HAP-1 (cell line): ENCODE measurements at regions not wholly inside any gene's neighbourhood (a gene's known extent, or its start where the extent isn't known, plus 50 kb on each side); places are given as distances from the start of the nearest gene placed in this dataset.
A peak's percentile ranks its signal among the peaks of the same experiment; 100 is the strongest.

ENCODE experiments used
- DNase-seq, 2 experiments: peaks; one replicate each; pipeline ENCODE4 v3.0.0-alpha.2; 2016 to 2020; ENCODE audit warnings: low spot score in 2 of 2
- H3K27me3 ChIP-seq: fragments of 250-450 bp; sonication (Bioruptor Pico); 2 replicates; pipeline ENCODE4 v1.5.1; 2020; ENCODE audit warnings: low read depth, mild to moderate bottlenecking, moderate library complexity
- H3K36me3 ChIP-seq: fragments of 250-450 bp; sonication (Bioruptor Pico); replicated peaks from 2 replicates; pipeline ENCODE4 v1.5.1; 2020; ENCODE audit warnings: mild to moderate bottlenecking
- H3K4me1 ChIP-seq: fragments of 250-450 bp; sonication (Bioruptor Pico); 2 replicates; pipeline ENCODE4 v1.5.1; 2020; ENCODE audit warnings: mild to moderate bottlenecking
- H3K4me3 ChIP-seq: fragments of 250-450 bp; sonication (Bioruptor Pico); 2 replicates; pipeline ENCODE4 v1.5.1; 2020; ENCODE audit warnings: mild to moderate bottlenecking, moderate library complexity
- H3K9me3 ChIP-seq: fragments of 250-450 bp; sonication (Bioruptor Pico); 2 replicates; pipeline ENCODE4 v1.5.1; 2020; ENCODE audit warnings: mild to moderate bottlenecking, moderate library complexity
- in situ Hi-C: fragments of 300-500 bp; cut with MboI; formaldehyde crosslinking; loops from 3 replicates; pipeline ENCODE4 v1.14.3; 2020; ENCODE audit warnings: low sequenced_read_pairs, inconsistent platforms, mixed read lengths

DNA sequence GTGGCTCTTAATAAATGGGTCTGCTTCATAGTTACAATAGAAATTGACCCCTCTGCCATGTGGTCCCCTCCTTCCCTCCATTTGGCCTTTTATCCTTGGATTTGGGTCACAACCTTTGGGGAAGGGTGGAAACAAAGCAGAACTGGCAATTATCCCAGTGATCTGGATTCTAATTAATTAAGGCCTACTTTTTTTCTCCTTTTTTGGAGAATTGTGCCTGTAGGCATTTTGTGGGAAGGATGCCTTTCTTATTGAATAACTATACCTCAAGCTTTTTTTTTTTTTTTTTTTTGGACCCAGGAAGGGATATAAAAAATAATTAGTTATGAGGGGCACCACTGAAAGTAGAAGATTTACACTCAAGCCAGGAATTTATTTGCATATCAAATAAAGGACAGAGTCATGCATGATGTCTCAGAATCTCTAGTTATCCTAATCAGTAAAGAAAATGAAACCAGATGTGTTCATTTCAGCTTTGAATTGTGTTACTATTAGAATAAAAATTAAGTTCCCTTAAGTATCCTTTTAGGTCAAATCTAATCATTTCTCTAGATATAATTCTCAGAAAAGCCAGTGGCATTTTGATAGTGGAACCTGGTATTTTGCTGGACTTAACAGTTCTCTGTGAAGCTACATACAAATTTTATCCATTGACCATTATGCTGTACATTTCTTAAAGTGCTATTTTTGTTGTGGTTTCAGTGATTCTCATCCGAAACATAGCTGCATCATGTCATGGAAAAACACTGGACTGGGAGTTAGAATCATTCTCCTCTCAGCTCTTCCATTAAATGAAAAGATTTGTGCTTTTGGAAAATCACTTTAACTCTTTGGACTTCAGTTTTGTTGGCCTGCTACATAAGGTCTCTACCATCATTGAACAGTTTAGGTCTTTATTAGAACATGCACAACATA lies 129.3 kb downstream of the KCNRG start:
- Histone ChIP-seq H3K27me3 (no peaks in the 10 kb centered on the region), H3K4me3 (no peak overlapping the region)

DNA sequence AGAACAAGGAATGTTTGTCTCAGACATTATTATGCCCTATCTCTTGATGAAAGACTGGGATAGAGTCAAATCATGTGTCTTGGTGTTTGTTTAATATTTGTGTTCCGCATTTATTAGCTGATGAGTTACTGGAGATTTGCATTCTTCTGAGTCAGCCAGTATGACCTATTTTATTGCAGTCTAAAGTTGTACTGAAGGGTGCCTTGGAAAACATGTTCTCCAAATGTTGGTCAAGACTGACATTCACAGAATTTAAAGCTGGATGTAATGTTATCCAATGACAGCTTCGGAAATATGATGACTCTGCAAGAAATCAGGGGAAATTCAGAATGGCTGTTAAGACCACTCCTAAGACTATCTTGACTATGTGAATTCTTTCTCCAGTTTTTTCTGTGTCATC lies 134.0 kb downstream of the KCNRG start:
- no peaks in the 10 kb centered on the region for H3K36me3 ChIP-seq
- no peaks in the 10 kb centered on the region for H3K9me3 ChIP-seq
- DNase-seq, result no peak
- H3K4me3 ChIP-seq, result no peak overlapping the region
- H3K27me3 ChIP-seq, result no peaks in the 10 kb centered on the region
- H3K4me1 ChIP-seq, result peaks cover 9% of the 10 kb centered on the region
- in situ Hi-C loops, result no loop called here

More for the DNA sequence above, 129.3 kb downstream of the KCNRG start:
- Histone ChIP-seq H3K4me1 (peaks cover 17% of the 10 kb centered on the region), H3K9me3 (no peaks in the 10 kb centered on the region), H3K36me3 (no peaks in the 10 kb centered on the region)
- in situ Hi-C loops, result no loop called here
- DNase-seq, result peak in 1 of 2 experiments; percentile 41

DNA sequence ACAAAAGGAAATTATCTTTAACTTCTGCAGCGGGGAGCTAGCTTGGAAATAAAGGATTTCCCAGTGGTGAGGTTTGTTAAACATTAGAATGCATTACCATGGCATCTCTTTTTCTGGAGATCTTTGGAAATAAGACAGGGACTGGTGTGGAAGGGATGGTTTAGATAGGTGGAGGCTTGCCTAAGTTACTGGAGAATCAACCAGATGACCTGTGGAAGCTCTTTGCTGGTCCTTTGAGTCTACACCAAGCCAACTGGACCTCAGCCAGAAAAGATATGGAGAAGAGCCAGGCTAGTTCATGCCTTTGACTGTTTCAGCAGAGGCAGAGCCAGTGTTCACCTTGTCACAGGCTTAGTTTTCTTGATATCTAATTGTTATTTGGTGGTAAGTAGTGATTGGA lies 134.7 kb downstream of the KCNRG start:
- no peak for DNase-seq
- in situ Hi-C loops, result no loop called here
- no peaks in the 10 kb centered on the region for H3K36me3 ChIP-seq

GRCh38 chr13:50152224-50152623 lies 137.0 kb downstream of the KCNRG start:
- Histone ChIP-seq H3K4me3 (no peak overlapping the region), H3K9me3 (no peaks in the 10 kb centered on the region), H3K36me3 (no peaks in the 10 kb centered on the region), H3K4me1 (peaks cover 7% of the 10 kb centered on the region), H3K27me3 (no peaks in the 10 kb centered on the region)
- in situ Hi-C loops, result no loop called here
- DNase-seq, result no peak

More for the DNA sequence above, 134.7 kb downstream of the KCNRG start:
- Histone ChIP-seq H3K4me3 (no peak overlapping the region), H3K27me3 (no peaks in the 10 kb centered on the region), H3K9me3 (no peaks in the 10 kb centered on the region), H3K4me1 (peaks cover 3% of the 10 kb centered on the region; the same call in 1 of the 2 replicates)

- H3K4me1 ChIP-seq, result peaks cover 7% of the 10 kb centered on the region
- in situ Hi-C loops, result no loop called here
- no peaks in the 10 kb centered on the region for H3K36me3 ChIP-seq
- H3K4me3 ChIP-seq, result no peak overlapping the region
- DNase-seq, result no peak
- H3K9me3 ChIP-seq, result no peaks in the 10 kb centered on the region
- H3K27me3 ChIP-seq, result no peaks in the 10 kb centered on the region
Observed at GRCh38 chr13:50152655-50153309, 137.5 kb downstream of the KCNRG start.

DNA sequence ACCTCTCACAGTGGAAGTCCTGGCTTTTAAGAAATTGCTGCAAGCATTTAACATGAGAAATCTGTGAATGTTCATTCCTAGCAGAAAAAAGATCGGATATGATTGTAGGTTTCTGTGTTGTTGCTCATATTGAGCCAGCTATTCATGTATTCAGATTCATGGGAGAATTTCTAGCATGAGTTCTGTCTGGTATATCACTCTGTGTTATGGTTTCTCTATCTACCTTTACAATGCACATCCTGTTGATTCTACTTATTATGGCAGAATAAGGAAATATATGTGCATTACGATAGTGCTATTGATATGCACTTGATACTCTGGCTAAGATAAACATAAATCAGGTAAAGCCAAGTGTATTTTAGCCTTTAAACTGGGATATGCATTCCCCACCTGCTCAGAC lies 138.2 kb downstream of the KCNRG start:
- Histone ChIP-seq H3K27me3 (no peaks in the 10 kb centered on the region), H3K4me3 (no peak overlapping the region), H3K4me1 (peaks cover 7% of the 10 kb centered on the region), H3K36me3 (no peaks in the 10 kb centered on the region), H3K9me3 (no peaks in the 10 kb centered on the region)
- in situ Hi-C loops, result no loop called here
- no peak for DNase-seq

DNA sequence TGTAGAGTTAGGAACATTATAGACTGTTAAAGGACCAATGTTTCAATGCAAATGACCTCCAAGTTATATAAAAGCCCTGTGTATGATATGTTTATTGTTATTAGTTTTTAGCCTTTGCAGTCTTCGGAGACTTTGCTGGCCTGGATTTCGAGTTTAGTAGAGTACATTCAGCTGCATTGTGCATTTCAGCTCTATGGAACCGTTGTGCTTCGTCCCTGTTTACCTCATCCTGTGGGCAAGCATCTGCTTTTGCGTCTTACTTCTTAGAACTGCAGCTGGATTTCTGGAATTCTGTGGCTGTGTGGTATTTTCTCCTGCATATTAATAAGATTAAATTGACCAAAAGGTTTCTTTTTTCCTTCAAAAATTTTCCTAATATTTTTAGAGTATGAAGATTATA lies 138.6 kb downstream of the KCNRG start:
- H3K4me3 ChIP-seq, result no peak overlapping the region
- in situ Hi-C loops, result no loop called here
- no peaks in the 10 kb centered on the region for H3K9me3 ChIP-seq
- H3K27me3 ChIP-seq, result no peaks in the 10 kb centered on the region
- peaks cover 7% of the 10 kb centered on the region for H3K4me1 ChIP-seq
- H3K36me3 ChIP-seq, result no peaks in the 10 kb centered on the region
- DNase-seq, result no peak

- Histone ChIP-seq H3K9me3 (no peaks in the 10 kb centered on the region), H3K36me3 (no peaks in the 10 kb centered on the region), H3K4me1 (peaks cover 7% of the 10 kb centered on the region), H3K4me3 (no peak overlapping the region), H3K27me3 (no peaks in the 10 kb centered on the region)
- no peak for DNase-seq
- in situ Hi-C loops, result no loop called here
Observed at GRCh38 chr13:50154697-50155096, 139.5 kb downstream of the KCNRG start.

DNA sequence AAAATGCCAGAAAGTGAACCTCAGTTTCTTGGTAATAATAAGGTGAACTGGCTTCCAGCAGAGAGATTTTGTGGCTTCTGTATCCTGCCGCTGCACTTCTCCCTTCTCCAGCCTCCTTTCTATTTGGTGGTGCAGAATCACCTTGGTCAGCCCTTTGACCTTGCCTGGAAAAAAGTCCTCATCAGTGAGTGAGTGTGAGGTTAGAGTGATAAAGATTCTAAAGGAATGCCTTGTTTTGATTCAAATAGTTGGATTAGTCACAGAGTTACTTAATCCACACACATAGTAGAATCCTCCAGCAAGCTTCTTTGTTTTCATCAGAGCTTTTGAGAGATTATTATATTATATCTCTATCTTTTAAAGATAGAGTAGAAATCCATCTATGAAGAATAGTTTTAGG lies 140.9 kb downstream of the KCNRG start:
- H3K9me3 ChIP-seq, result no peaks in the 10 kb centered on the region
- H3K36me3 ChIP-seq, result no peaks in the 10 kb centered on the region
- H3K4me3 ChIP-seq, result no peak overlapping the region
- in situ Hi-C loops, result no loop called here
- H3K4me1 ChIP-seq, result peaks cover 7% of the 10 kb centered on the region
- peak; percentile 14 to 27 for DNase-seq
- no peaks in the 10 kb centered on the region for H3K27me3 ChIP-seq

DNA sequence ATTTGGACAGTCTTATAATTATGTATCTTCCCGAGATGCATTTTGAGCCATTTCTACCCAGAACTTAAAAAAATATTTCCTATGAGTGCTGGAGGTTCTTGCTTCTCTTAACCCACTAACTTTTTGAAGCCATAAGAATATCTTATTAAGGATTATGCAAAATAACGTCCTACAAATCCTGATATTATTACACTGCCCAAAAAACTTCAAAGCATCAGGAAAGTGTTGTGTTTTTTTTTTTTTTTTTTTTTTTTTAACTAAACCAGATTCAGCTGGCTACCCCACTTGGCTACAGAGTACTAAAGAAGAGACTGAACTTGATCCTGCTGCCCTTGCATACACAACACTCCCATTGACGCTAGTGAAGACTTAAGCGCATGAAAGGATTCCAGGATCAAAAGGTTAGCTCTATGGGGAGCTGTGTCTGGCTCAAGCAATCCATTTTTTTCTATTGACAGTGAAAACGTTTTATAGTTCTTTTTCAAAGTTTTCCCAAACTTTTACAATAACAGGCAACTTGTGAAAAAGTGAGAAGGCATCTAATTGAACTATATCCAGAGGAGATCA lies 141.4 kb downstream of the KCNRG start:
- peak; percentile 32 to 51 for DNase-seq
- in situ Hi-C loops, result no loop called here
- Histone ChIP-seq H3K36me3 (no peaks in the 10 kb centered on the region), H3K4me1 (peaks cover 7% of the 10 kb centered on the region), H3K9me3 (no peaks in the 10 kb centered on the region), H3K4me3 (no peak overlapping the region), H3K27me3 (no peaks in the 10 kb centered on the region)

GRCh38 chr13:50158385-50159165 lies 143.3 kb downstream of the KCNRG start:
- Histone ChIP-seq H3K36me3 (no peaks in the 10 kb centered on the region), H3K4me3 (no peak overlapping the region), H3K27me3 (no peaks in the 10 kb centered on the region), H3K9me3 (no peaks in the 10 kb centered on the region), H3K4me1 (peaks cover 7% of the 10 kb centered on the region)
- no peak for DNase-seq
- in situ Hi-C loops, result no loop called here

GRCh38 chr13:50159607-50160006 lies 144.4 kb downstream of the KCNRG start:
- Histone ChIP-seq H3K27me3 (no peaks in the 10 kb centered on the region), H3K4me1 (peaks cover 7% of the 10 kb centered on the region), H3K9me3 (no peaks in the 10 kb centered on the region), H3K4me3 (no peak overlapping the region), H3K36me3 (no peaks in the 10 kb centered on the region)
- in situ Hi-C loops, result no loop called here
- DNase-seq, result no peak

GRCh38 chr13:50161052-50161451 lies 145.8 kb downstream of the KCNRG start:
- peaks cover 7% of the 10 kb centered on the region for H3K4me1 ChIP-seq
- no peak for DNase-seq
- no peak overlapping the region for H3K4me3 ChIP-seq
- no peaks in the 10 kb centered on the region for H3K36me3 ChIP-seq
- in situ Hi-C loops, result no loop called here
- no peaks in the 10 kb centered on the region for H3K9me3 ChIP-seq
- H3K27me3 ChIP-seq, result no peaks in the 10 kb centered on the region
